NCI-H524 treated with DMSO at 0.1 percent for 48 hours (cell line): ENCODE measurements at regions not wholly inside any gene's neighbourhood (a gene's known extent, or its start where the extent isn't known, plus 50 kb on each side); places are given as distances from the start of the nearest gene placed in this dataset.

Experiments used
- DNase-seq: peaks from one replicate; lab custom pipeline; 2025; lab: John Stamatoyannopoulos, UW

GRCh38 chr11:39294648-39295047 is 2164.8 kb downstream of the LRRC4C start:
- DNase-seq, result no peak

- no peak for DNase-seq
These were observed 2171.4 kb downstream of the LRRC4C start for GRCh38 chr11:39288011-39288410.

GRCh38 chr11:39268176-39268690 is 2191.2 kb downstream of the LRRC4C start:
- no peak for DNase-seq

GRCh38 chr11:39255648-39256047 is 2203.8 kb downstream of the LRRC4C start:
- no peak for DNase-seq

GRCh38 chr11:39249566-39250365 is 2209.7 kb downstream of the LRRC4C start:
- no peak for DNase-seq

- DNase-seq, result no peak
These were observed 2211.8 kb downstream of the LRRC4C start for GRCh38 chr11:39247570-39248137.

GRCh38 chr11:39239553-39239952 is 2219.9 kb downstream of the LRRC4C start:
- DNase-seq, result no peak

GRCh38 chr11:39236916-39237315 is 2222.5 kb downstream of the LRRC4C start:
- DNase-seq, result no peak

- DNase-seq, result no peak
These were observed 2237.8 kb downstream of the LRRC4C start for GRCh38 chr11:39221550-39222138.

- no peak for DNase-seq
These were observed 2238.8 kb downstream of the LRRC4C start for GRCh38 chr11:39220501-39221230.

- DNase-seq, result no peak
These were observed 2239.4 kb downstream of the LRRC4C start for GRCh38 chr11:39220069-39220468.

- peak; percentile 24 for DNase-seq
These were observed 2249.5 kb downstream of the LRRC4C start for GRCh38 chr11:39209981-39210380.

GRCh38 chr11:39205236-39205995 is 2254.0 kb downstream of the LRRC4C start:
- DNase-seq, result no peak

GRCh38 chr11:39192671-39193070 is 2266.8 kb downstream of the LRRC4C start:
- no peak for DNase-seq

GRCh38 chr11:39190751-39191150 is 2268.7 kb downstream of the LRRC4C start:
- no peak for DNase-seq

GRCh38 chr11:39177678-39178077 is 2281.8 kb downstream of the LRRC4C start:
- no peak for DNase-seq

- DNase-seq, result no peak
These were observed 2284.5 kb downstream of the LRRC4C start for GRCh38 chr11:39174965-39175364.

- no peak for DNase-seq
These were observed 2285.3 kb downstream of the LRRC4C start for GRCh38 chr11:39174196-39174595.

- no peak for DNase-seq
These were observed 2294.4 kb downstream of the LRRC4C start for GRCh38 chr11:39165021-39165420.

- no peak for DNase-seq
These were observed 2310.2 kb downstream of the LRRC4C start for GRCh38 chr11:39149214-39149613.

- no peak for DNase-seq
These were observed 2314.1 kb downstream of the LRRC4C start for GRCh38 chr11:39145346-39145745.
